ENCODE measurements at regions not wholly inside any gene's neighbourhood (a gene's known extent, or its start where the extent isn't known, plus 50 kb on each side); places are given as distances from the start of the nearest gene placed in this dataset.
"Not testable (repeated sequence)": the region's sequence is repeated elsewhere in the genome, so short reads cannot be mapped to it uniquely, and the experiment has no call there.

DNA sequence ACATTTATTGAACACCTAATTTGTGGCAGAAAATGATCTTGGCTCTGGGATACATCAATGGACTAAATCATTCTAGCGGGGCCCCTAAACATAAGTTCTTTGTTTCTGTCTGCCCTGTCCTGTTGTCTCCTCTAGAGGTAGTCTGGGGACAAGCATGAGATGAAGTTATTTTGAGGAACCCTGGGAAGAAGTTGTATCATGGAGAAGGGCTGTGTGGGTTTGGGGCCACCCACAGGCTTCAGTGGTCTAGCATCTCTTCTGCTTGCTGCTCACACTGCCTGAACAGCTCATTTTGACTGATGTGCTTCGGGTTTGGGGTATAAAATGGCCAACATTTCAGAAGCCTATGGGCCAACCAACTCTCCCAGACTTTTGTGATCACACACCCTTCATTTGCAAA, 50.3 kb upstream of the OSBPL11 start:
- DNase-seq, result peak; percentile 68 to 87 (median 82)

DNA sequence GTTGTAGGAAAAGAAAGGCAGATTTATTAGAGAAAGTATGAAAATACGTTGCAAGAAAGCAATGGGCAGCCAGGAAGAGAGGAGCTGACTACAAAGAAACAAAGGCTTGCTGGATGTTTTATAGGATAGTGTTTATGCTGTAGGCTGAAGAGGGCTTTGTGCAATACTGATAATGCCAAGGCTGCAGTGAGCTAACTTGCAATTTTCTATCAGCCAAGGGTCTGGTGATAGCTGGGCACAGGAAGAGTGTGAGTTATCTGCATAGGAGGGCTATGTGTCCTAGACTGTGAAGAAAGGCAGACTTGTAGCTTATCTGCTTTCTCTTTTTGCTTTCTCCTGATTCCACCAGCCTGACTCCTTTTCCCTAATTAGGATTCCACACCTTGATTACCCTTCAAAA, 51.3 kb upstream of the OSBPL11 start:
- DNase-seq, result peak in 2 of 4 experiments; percentile 5 to 14

DNA sequence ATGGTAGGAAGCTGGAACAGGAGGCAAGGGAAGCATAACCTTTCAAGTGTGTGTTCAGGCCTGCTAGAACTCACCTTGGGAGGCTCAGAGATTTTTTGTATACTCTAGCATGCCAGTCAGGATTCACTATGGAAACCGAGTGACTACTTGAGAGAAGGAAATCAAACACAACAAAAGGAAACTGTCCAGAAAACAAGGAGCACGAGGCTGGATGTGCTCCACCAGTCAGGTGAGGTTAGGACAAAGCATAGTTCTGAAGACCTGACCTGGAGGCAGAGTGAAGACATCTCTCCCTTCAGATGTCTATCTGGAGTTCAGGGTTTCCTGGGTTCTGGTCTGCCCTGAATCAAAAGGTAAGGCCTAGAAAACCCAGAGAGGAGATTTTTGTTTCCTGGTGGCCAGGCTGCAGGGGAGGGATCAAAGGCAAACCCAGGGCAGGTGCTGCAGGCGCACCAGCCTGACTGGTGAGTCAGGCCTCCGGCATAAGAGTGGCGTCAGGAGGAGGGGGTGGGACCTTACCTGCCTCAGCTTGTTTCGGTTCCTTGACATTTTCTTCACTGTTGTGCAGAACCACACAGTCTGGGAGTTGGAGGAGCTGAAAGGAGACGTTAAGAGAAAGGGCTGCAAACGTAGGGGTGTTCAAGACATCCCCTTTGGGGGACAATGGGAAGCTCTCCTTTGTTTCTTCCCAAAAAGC, 52.2 kb upstream of the OSBPL11 start:
- no peak for DNase-seq

DNA sequence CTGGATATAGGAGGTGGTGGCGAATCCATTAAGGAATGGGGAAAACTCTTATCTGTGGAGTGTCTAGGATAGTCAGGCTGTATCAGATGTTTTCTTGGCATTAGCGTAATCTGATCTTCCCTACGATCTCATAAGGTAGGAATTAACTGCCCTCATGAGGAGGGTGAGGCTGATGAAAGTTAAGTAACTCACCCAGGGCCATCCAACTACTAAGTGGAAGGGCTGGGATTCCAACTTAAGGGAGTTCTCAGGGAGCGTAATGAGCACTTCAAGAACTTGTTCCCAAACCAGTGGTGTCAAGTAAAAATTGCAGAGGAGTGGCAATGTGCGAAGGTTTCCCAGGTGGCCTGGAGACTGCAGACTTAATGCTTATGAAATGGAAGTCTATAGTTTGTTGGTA, 55.9 kb upstream of the OSBPL11 start:
- no peak for DNase-seq

DNA sequence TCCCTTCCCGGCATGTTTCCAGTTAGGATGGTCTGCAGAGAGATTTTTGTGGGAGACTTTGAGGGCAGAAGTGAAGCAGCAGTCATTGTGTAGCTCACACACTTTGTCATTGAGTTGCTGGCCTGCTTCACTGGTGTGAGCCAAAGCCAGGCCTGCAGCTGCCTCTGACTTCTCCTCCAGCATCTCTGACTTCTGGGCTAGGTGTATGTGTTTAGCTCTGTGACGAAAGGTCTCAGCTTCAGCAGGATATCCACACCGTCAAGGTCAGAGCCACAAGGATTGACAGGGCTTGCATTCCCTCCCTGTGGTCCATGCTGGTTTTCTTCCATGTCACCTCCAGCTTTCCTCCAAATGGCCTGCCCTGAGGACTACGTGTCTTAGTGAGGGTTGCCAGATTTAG, 57.1 kb upstream of the OSBPL11 start:
- no peak for DNase-seq

DNA sequence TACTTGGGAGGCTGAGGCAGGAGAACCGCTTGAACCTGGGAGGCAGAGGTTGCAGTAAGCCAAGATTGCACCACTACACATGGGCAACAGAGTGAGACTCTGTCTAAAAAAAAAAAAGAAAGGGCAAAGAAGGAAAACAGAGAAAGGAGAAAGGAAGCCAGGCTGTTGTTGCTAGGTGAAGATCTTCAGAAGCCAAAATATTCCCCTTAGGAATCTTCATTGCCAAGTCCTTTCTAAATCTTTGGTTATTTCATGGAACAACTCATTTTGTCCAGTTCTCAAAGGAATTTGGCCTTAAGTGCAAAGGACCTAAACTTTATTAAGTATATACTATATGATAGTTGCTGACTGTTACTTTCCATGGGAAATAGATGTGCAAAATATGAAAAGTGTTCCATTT, 59.2 kb upstream of the OSBPL11 start:
- no peak for DNase-seq

DNA sequence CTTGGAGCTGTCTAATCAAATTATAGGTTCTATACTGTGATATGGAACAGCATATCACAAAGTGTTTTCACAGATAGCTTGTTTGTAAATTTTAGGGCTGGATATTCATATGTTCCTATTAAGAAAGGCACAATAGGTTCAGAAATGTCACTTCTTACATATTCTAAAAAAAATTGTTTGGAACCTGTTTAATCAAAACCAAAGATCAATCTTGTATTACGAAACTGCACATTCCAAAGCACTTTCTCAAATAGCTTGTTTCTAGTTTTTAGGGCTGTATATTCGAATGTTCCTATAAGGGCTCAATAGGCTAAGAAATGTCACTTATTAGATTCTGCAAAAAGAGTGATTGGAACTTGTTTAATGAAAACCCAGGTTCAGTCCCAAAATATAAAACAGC, 67.4 kb upstream of the OSBPL11 start:
- DNase-seq, result no peak

DNA sequence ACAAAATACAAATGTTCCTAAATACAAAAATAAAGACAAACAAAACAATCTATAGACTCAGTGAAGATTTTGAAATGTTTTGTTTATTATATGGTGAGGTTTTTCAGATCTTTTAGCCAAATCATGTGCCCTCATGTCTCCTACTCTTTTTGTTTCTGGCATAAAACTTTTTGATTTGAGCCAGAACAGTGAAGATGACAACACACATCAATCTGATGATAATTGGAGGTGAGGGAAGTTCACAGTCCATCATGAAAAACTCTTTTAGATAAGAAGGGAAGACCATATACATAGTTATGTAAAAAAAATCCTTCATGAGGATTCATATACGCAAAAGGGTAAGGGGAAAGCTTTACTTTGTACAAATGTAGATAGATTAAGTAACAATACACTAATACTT, 75.1 kb upstream of the OSBPL11 start:
- no peak for DNase-seq

DNA sequence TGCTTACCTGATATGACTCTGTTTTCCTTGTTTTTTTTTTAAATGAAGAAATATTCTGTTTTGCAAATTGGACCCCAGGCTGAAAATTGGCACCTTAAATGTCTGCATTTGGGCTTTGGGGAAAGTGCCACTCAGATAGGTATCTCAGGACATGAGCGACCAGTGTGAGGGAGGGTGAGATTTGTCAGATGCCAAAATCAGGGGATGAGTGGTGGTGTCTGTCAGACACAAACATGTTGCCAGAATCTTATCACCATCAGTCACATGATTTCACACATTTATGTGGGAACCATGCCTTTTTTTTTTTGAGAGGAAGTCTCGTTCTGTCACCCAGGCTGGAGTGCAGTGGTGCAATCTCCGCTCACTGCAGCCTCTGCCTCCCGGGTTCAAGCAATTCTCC, 75.6 kb upstream of the OSBPL11 start:
- peak in 2 of 4 experiments; percentile 5 to 18 for DNase-seq

DNA sequence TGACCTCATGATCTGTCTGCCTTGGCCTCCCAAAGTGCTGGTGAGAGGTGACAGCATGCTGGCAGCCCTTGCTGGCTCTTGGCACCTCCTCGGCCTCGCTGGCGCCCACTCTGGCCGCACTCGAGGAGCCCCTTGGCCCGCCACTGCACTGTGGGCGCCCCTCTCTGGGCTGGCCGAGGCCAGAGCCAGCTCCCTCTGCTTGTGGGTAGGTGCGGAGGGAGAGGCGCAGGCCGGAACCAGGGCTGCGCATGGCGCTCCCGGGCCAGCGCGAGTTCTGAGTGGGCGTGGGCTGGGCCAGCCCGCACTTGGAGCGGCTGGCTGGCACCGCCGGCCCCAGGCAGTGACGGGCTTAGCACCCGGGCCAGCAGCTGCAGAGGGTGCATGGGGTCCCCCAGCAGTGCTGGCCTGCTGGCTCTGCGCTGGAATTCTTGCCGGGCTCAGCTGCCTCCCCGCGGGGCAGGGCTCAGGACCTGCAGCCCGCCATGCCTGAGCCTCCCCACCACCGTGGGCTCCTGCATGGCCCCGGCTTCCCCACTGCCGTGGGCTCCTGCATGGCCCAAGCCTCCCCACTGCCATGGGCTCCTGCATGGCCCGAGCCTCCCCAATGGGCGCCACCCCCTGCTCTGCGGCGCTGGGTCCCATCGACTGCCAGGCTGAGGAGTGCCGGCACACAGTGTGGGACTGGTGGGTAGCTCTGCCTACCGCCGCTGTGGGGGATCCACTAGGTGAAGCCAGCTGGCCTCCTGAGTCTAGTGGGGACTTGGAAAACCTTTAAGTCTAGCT, 76.4 kb upstream of the OSBPL11 start:
- DNase-seq, result no peak

DNA sequence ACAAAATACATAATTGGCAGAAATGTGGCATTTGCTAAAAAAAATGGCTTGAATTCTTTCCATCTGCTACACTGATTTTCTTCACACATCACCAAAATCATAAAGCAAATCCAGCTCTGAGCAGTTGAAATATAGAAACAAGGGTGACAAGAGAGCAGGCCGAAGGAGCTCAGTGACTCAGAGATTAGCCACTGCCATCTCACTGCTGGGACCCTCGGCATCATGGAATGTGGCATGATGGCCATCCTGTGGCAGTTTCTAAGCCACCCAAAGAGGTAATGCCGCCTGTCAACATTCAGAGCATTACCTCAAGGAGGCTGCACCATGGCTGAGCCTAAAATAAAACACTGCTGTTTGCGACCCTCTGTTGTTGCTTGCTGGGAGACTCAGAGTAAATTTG, 80.5 kb upstream of the OSBPL11 start:
- no peak for DNase-seq

DNA sequence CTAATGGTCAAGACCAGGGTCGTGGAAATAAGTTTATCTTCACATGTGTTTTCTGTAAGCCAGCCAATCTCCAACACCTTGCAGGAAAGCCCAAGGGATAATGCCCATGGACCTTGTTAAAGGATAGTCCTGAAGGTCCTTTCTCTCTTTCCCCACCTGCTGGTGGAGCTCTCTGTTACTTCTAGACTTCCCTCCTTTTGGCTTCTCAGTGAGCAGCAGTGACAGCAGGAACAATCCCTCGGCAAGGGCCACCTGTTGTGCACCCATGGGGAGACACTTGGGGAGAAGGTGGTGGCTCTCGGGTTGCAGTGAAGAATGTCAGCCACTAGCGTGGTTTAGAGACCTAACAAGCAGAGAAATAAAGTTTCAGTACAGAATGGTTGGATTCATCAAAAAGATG, 84.0 kb upstream of the OSBPL11 start:
- DNase-seq, result peak in 2 of 4 experiments; percentile 4 to 6

DNA sequence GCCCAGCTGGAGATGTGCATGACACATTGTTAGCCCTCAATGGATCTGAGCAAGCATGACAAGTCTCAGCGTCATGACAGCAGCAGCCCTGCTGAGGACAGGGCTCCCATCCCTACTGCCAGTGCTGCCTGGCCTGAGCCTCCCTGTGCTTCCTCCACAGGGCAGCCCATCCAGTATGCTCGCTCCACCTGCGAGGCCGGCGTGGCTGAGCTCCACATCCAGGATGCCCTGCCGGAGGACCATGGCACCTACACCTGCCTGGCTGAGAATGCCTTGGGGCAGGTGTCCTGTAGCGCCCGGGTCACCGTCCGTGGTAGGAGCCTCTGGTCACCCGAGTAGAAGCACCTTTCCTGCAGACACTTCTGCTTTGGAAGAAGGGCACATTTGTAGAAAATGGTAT, 85.8 kb upstream of the OSBPL11 start:
- DNase-seq, result no peak

DNA sequence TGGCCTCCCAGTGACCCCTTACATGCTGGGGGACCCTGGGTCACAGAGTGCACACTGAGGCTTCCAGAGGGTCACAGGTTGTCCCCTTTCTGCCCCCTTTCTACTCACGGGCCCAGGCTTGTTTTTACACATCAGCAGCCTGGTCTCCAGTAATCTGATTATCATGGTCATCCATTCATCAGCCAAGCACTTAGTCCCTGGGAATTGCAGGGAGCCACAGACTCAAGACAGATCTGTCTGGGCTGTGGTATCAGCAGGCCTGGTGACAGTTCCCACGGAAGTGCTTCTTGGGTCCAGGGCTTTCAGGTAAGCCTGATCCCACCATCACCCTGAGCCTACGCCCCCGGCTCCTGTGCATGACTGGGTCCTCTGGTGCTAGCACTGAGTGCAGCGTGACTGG, 86.6 kb upstream of the OSBPL11 start:
- not testable (repeated sequence) for DNase-seq

DNA sequence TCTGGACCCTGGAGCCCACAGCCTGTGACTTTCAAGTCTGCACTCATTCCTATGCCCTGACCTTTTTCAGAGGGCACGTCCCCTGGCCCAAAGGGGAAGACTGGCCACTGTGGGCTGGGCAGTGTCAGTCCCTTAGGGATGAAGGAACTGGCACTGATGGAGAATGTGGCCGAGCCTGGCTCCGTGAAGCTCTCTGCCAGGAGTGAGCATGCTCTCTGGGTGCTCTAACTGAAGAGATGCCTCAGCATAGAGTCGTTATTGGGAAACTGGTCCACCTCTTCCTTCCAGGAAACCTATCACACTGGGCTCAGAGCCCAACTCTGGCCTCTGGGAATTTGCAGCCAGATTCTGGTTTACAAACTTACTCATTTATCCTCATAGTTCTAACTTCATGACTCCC, 87.3 kb upstream of the OSBPL11 start:
- peak in 1 of 4 experiments; percentile 2 for DNase-seq

DNA sequence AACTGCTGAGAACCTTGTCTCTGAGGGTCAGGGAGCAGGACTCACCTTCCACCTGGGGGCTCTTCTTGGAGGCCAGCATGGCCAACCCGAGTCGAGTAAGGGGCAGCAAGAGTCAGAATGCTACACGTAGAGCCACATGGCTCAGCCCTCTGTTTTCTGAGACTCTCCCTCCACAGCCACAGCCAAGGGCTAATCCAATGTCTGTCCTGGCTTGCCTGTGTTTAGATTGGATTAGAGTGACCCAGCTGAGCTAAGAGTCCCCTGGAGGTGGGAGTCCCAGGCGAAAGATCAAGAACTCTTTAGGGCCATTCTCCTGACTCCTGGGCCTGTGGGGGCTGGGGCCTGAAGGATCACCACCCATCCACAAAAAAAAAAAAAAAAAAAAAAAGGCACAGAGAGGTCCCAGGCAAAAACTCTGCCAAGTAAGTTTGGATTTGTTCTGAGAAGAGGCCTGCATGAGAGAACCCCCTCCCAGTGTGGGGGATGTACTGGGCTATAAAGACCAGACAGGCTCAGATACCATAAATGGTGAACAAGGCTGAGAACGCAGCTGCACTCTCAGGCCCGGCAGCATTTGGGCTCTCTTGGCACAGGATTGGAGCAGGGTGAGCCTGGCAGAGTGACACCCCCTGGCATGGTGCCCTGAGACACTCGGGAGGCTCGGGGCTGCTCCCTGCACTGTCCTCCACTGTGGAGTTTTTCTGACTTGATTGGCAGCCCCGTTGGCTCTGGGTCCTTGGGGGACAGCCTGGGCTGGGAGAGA, 88.0 kb upstream of the OSBPL11 start:
- DNase-seq, result no peak

DNA sequence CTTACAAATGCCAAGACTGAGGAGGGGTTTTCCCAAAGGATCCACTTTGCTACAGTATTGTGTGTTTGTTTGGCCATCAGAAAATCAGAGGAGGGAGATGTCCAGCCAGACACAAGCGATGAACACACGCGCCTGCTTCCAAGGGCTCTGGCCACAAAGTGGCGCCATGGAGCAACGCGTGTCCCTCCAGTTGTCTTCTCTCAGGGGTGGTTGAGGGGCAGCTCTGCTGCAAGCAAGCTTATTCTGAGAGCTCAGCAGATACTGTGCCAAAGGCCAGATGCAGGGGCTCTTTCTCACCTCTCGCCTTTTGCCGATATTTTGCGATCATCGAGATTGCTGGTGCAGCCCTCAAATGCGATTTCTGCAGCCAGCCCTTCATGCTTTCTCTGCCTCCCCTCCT, 88.9 kb upstream of the OSBPL11 start:
- peak in 2 of 4 experiments; percentile 13 to 17 for DNase-seq

DNA sequence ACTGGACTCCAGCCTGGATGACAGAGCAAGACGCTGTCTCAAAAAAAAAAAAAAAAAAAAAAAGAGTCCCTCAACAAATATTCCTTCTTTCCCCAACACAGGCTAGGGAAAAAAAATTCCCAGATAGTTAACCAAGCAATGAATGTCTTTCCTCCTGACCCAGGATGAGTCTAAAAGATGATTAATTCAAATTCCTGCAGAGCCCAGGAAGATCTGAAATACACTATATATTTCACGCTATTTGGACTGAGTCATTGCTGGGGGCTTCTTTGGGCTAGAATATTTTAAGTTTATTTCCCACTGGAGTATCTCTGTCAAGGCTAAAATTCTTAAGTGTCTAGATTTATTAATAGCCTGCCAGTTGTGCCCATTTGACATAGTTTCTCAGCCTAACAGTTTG, 90.4 kb upstream of the OSBPL11 start:
- not testable (repeated sequence) for DNase-seq

DNA sequence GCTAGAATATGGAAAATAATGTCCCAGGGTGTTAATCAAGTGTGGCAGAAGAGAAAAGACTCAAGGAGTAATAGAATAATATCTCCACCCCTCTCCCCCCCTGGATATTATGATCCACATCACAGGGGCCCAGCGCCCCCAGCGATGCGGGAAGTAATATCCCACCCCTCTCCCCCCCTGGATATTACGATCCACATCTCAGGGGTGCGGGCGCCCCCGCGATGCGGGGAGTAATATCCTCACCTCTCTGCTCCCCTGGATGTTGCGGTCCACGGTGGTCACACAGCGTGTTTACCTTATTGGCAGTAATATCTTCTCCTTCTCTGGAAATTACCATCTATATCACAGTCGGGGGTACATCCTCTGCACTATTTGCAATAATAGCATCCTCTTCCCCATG, 97.1 kb upstream of the OSBPL11 start:
- no peak for DNase-seq

DNA sequence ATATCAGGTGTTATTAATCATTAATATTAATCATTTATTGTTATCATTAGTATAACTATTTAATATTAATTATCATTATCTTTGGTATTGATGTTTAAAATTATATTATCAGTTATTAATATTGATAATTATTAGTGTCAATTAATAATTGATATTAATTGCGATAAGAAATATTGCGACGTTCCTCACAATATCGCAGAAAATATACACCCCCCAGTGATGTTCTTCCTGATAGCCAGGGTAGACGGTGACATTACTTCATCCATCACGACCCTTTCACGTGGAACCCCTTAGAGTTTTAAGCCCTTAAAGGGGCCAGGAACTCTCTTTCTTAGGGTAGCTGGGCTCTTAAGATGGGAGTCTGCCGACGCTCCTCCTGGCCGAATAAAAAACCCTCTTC, 98.6 kb upstream of the OSBPL11 start:
- no peak for DNase-seq

DNA sequence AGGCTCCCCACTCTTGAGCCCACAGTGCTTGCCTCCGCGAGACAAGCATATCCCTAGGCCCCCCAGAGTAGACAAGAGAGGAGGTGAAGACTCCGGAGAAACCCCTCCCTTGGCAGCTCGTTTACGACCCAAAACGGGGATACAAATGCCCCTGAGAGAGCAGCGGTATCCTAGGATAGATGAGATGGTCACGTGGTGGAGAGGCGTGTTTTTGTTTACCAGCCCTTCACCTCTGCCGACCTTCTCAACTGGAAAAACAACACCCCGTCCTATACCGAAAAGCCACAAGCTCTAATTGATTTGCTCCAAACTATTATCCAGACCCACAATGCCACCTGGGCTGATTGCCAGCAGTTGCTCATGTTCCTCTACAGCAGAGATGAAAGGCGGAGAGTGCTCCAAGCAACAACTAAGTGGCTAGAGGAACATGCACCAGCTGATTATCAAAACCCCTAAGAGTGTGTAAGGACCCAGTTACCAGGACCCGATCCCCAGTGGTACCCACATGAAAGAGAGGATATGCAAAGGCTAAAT, 99.5 kb upstream of the OSBPL11 start:
- DNase-seq, result no peak

DNA sequence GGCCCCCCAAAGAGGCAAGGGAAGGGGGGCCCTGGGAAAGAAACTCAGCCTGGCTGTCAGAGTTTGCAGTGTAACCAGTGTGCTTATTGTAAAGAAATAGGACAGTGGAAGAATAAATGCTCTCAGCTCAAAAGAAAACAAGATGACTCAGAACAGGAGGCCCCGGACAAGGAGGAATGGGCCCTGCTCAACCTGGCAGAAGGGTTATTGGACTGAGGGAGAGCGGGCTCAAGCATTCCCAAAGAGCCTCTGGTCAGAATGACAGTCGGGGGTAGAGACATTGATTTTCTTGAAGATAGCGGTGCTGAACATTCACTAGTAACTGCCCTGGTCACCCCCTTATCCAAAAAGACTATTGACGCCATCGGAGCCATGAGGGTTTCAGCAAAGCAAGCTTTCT, 100.4 kb upstream of the OSBPL11 start:
- no peak for DNase-seq

DNA sequence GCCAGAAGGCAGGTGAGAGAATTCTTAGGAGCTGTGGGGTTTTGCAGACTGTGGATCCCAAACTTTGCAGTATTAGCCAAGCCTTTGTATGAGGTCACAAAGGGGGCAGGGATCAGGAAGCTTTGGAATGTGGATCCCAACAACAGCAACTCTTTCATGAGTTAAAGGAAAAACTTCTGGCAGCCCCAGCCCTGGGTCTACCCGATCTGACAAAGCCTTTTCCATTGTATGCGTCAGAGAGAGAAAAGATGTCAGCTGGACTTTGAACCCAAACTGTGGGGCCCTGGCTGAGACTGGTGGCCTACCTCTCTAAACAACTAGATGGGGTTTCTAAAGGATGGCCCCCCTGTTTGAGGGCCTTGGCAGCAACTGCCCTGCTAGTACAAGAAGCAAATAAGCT, 101.8 kb upstream of the OSBPL11 start:
- not testable (repeated sequence) for DNase-seq

Measured in suppressor macrophage (primary cell).